OCI-LY7 (cell line): ENCODE measurements at regions not wholly inside any gene's neighbourhood (a gene's known extent, or its start where the extent isn't known, plus 50 kb on each side); places are given as distances from the start of the nearest gene placed in this dataset.

Experiments used
- EZH2phosphoT487 ChIP-seq: fragments of 200-600 bp; sonication (generic); IDR thresholded peaks from 2 replicates; pipeline ENCODE4 v1.6.1; 2018; ENCODE audit warnings: low read depth, borderline replicate concordance, mild to moderate bottlenecking, mixed run types, antibody characterized with exemption, low read length, moderate library complexity, mixed read lengths
- TF ChIP-seq, protein P1 (sequence below): fragments of 200-600 bp; sonication (generic); conservative IDR thresholded peaks from 2 replicates; pipeline ENCODE4 v1.5.1; 2014; ENCODE audit warnings: mild to moderate bottlenecking, antibody characterized with exemption, low read length, moderate library complexity, mixed read lengths

GRCh38 chr21:21828130-21828529 lies 829.9 kb downstream of the NCAM2 start:
- TF ChIP-seq, protein P1, sequence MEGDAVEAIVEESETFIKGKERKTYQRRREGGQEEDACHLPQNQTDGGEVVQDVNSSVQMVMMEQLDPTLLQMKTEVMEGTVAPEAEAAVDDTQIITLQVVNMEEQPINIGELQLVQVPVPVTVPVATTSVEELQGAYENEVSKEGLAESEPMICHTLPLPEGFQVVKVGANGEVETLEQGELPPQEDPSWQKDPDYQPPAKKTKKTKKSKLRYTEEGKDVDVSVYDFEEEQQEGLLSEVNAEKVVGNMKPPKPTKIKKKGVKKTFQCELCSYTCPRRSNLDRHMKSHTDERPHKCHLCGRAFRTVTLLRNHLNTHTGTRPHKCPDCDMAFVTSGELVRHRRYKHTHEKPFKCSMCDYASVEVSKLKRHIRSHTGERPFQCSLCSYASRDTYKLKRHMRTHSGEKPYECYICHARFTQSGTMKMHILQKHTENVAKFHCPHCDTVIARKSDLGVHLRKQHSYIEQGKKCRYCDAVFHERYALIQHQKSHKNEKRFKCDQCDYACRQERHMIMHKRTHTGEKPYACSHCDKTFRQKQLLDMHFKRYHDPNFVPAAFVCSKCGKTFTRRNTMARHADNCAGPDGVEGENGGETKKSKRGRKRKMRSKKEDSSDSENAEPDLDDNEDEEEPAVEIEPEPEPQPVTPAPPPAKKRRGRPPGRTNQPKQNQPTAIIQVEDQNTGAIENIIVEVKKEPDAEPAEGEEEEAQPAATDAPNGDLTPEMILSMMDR, result no peak
- no peak for TF ChIP-seq EZH2phosphoT487
